ENCODE measurements at regions not wholly inside any gene's neighbourhood (a gene's known extent, or its start where the extent isn't known, plus 50 kb on each side); places are given as distances from the start of the nearest gene placed in this dataset.

DNA sequence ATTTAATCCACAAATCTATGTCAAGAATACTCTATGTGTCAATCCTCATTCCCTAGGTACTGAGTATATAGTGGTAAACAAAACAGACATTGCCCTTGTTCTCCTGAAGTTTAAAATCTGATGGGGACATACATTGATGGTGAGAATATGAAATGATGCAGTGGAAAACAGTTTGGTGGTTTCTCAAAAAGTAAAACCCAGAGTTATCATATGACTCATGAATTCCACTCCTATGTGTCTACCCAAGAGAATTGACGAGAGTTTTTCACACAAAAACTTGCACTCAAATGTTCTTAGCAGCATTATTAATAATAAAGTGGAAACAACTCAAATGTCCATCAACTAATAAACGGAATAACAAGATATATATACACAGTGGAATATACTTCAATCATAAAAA is 586.7 kb downstream of the CCDC85A start:
- H2AFZ ChIP-seq (ENCODE audit: low read length), result no peak overlapping the region
- H3K9ac ChIP-seq (ENCODE audit: low read length), result no peak overlapping the region
- no peak overlapping the region for H3K27ac ChIP-seq (ENCODE audit: low read length)
- no peaks in the 10 kb centered on the region for H4K20me1 ChIP-seq (ENCODE audit: insufficient read depth, low read length)
- H3K4me3 ChIP-seq (ENCODE audit: low read length), result no peak overlapping the region
- H3K27me3 ChIP-seq (replicated peaks; ENCODE audit: insufficient read depth, low read length), result no peaks in the 10 kb centered on the region
- no peaks in the 10 kb centered on the region for H3K9me2 ChIP-seq (replicated peaks; ENCODE audit: insufficient read depth, low read length)
- H3K36me3 ChIP-seq (replicated peaks; ENCODE audit: insufficient read depth, low read length), result no peaks in the 10 kb centered on the region
- no peaks in the 10 kb centered on the region for H3K4me1 ChIP-seq (ENCODE audit: low read length)
- TF ChIP-seq EZH2 (optimal IDR thresholded peaks at IDR 0.05; ENCODE audit: low read depth, low read length) (no peak), EZH2phosphoT487 (IDR thresholded peaks at IDR 0.05; ENCODE audit: low read length) (no peak)
- TF ChIP-seq, protein P1, sequence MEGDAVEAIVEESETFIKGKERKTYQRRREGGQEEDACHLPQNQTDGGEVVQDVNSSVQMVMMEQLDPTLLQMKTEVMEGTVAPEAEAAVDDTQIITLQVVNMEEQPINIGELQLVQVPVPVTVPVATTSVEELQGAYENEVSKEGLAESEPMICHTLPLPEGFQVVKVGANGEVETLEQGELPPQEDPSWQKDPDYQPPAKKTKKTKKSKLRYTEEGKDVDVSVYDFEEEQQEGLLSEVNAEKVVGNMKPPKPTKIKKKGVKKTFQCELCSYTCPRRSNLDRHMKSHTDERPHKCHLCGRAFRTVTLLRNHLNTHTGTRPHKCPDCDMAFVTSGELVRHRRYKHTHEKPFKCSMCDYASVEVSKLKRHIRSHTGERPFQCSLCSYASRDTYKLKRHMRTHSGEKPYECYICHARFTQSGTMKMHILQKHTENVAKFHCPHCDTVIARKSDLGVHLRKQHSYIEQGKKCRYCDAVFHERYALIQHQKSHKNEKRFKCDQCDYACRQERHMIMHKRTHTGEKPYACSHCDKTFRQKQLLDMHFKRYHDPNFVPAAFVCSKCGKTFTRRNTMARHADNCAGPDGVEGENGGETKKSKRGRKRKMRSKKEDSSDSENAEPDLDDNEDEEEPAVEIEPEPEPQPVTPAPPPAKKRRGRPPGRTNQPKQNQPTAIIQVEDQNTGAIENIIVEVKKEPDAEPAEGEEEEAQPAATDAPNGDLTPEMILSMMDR (IDR thresholded peaks at IDR 0.05; ENCODE audit: low read length), result no peak
- H3F3A ChIP-seq (ENCODE audit: insufficient read depth, low read length), result no peaks in the 10 kb centered on the region
- no peak for DNase-seq
- no peaks in the 10 kb centered on the region for H3K79me2 ChIP-seq (ENCODE audit: low read length)
- no peak overlapping the region for H3K4me2 ChIP-seq (ENCODE audit: low read depth, low read length)
- H3K9me3 ChIP-seq (replicated peaks; ENCODE audit: insufficient read depth, low read length), result no peaks in the 10 kb centered on the region

DNA sequence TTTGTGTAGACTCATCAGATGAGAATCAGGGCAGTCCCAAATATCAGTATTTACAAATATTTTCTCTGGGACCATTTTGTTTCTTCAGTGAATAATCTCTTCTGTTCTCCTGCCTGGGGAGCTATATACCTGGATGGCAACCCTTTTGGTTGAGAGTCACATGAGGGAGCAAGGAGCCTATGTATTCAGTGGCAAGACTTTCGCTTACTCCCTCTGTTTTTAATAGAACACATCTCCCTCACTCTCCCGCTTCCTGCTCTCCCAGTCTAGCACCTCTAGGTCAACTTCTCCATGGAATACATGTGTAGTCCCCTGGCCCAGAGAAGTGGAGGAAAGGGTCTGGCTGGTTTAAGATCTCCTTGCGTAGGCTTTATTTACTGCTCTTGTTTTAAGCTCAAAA is 600.3 kb downstream of the CCDC85A start:
- H3F3A ChIP-seq (ENCODE audit: insufficient read depth, low read length), result no peaks in the 10 kb centered on the region
- DNase-seq, result no peak
- no peaks in the 10 kb centered on the region for H3K9me2 ChIP-seq (replicated peaks; ENCODE audit: insufficient read depth, low read length)
- no peaks in the 10 kb centered on the region for H3K9me3 ChIP-seq (replicated peaks; ENCODE audit: insufficient read depth, low read length)
- H3K9ac ChIP-seq (ENCODE audit: low read length), result no peak overlapping the region
- no peak for TF ChIP-seq EZH2 (optimal IDR thresholded peaks at IDR 0.05; ENCODE audit: low read depth, low read length)
- TF ChIP-seq EZH2phosphoT487 (IDR thresholded peaks at IDR 0.05; ENCODE audit: low read length), result no peak
- TF ChIP-seq, protein P1 (IDR thresholded peaks at IDR 0.05; ENCODE audit: low read length), result no peak
- H3K27me3 ChIP-seq (replicated peaks; ENCODE audit: insufficient read depth, low read length), result no peaks in the 10 kb centered on the region
- H3K27ac ChIP-seq (ENCODE audit: low read length), result no peak overlapping the region
- H3K79me2 ChIP-seq (ENCODE audit: low read length), result no peaks in the 10 kb centered on the region
- H3K4me3 ChIP-seq (ENCODE audit: low read length), result no peak overlapping the region
- no peak overlapping the region for H3K4me2 ChIP-seq (ENCODE audit: low read depth, low read length)
- H3K4me1 ChIP-seq (ENCODE audit: low read length), result no peaks in the 10 kb centered on the region
- no peak overlapping the region for H2AFZ ChIP-seq (ENCODE audit: low read length)
- no peaks in the 10 kb centered on the region for H3K36me3 ChIP-seq (replicated peaks; ENCODE audit: insufficient read depth, low read length)
- H4K20me1 ChIP-seq (ENCODE audit: insufficient read depth, low read length), result no peaks in the 10 kb centered on the region

DNA sequence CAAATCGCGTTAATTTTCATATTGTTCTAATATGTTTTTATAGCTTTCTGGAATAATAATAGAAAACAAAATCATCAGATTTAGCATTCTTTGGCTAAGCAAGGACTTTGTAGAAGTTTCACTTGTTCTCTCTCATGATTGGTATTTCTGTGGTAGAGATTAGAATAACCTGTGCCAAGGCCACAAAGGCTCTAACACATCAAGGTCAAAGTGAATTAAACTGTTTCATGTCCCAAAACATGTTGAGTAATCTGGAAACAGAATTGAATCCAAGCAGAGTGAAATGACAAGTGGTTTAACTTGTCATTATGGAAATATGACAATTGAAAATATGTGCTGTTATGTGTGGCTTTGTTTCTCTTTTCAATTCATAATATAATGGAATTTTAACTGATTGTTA is 617.4 kb downstream of the CCDC85A start:
- no peaks in the 10 kb centered on the region for H3K9me2 ChIP-seq (replicated peaks; ENCODE audit: insufficient read depth, low read length)
- H3K27ac ChIP-seq (ENCODE audit: low read length), result no peak overlapping the region
- no peaks in the 10 kb centered on the region for H3K9me3 ChIP-seq (replicated peaks; ENCODE audit: insufficient read depth, low read length)
- TF ChIP-seq EZH2phosphoT487 (IDR thresholded peaks at IDR 0.05; ENCODE audit: low read length), result no peak
- no peaks in the 10 kb centered on the region for H3K36me3 ChIP-seq (replicated peaks; ENCODE audit: insufficient read depth, low read length)
- no peaks in the 10 kb centered on the region for H3K27me3 ChIP-seq (replicated peaks; ENCODE audit: insufficient read depth, low read length)
- no peaks in the 10 kb centered on the region for H3K4me1 ChIP-seq (ENCODE audit: low read length)
- H3K9ac ChIP-seq (ENCODE audit: low read length), result no peak overlapping the region
- no peaks in the 10 kb centered on the region for H4K20me1 ChIP-seq (ENCODE audit: insufficient read depth, low read length)
- H3F3A ChIP-seq (ENCODE audit: insufficient read depth, low read length), result no peaks in the 10 kb centered on the region
- no peak for DNase-seq
- H3K4me2 ChIP-seq (ENCODE audit: low read depth, low read length), result no peak overlapping the region
- H2AFZ ChIP-seq (ENCODE audit: low read length), result no peak overlapping the region
- no peak overlapping the region for H3K4me3 ChIP-seq (ENCODE audit: low read length)
- no peaks in the 10 kb centered on the region for H3K79me2 ChIP-seq (ENCODE audit: low read length)

DNA sequence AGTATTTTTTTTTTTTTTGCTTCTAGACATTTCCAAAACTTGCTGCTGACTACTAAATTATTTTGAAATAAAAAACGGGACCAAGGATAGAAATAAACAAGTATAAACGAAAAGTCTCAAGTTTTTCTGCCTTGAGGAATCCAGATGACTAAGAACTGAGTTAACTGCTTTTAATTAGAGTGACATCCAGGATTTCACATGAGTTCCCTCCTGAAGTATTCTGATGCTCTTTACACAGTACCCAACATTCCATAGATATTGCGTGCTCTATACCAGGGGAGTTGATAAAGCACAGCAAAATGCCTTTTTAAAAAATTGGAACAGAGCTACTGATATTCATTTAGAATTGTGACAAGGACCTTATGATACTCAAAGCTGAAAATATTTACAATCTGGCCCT is 618.0 kb downstream of the CCDC85A start:
- no peaks in the 10 kb centered on the region for H3K79me2 ChIP-seq (ENCODE audit: low read length)
- H3K27ac ChIP-seq (ENCODE audit: low read length), result no peak overlapping the region
- H3K9me2 ChIP-seq (replicated peaks; ENCODE audit: insufficient read depth, low read length), result no peaks in the 10 kb centered on the region
- no peak for TF ChIP-seq EZH2phosphoT487 (IDR thresholded peaks at IDR 0.05; ENCODE audit: low read length)
- no peak for TF ChIP-seq EZH2 (optimal IDR thresholded peaks at IDR 0.05; ENCODE audit: low read depth, low read length)
- TF ChIP-seq, protein P1 (IDR thresholded peaks at IDR 0.05; ENCODE audit: low read length), result no peak
- no peaks in the 10 kb centered on the region for H3F3A ChIP-seq (ENCODE audit: insufficient read depth, low read length)
- no peaks in the 10 kb centered on the region for H3K4me1 ChIP-seq (ENCODE audit: low read length)
- H3K27me3 ChIP-seq (replicated peaks; ENCODE audit: insufficient read depth, low read length), result no peaks in the 10 kb centered on the region
- no peaks in the 10 kb centered on the region for H4K20me1 ChIP-seq (ENCODE audit: insufficient read depth, low read length)
- DNase-seq, result no peak
- H3K36me3 ChIP-seq (replicated peaks; ENCODE audit: insufficient read depth, low read length), result no peaks in the 10 kb centered on the region
- no peak overlapping the region for H3K4me2 ChIP-seq (ENCODE audit: low read depth, low read length)
- H3K9me3 ChIP-seq (replicated peaks; ENCODE audit: insufficient read depth, low read length), result no peaks in the 10 kb centered on the region
- H3K9ac ChIP-seq (ENCODE audit: low read length), result no peak overlapping the region
- H2AFZ ChIP-seq (ENCODE audit: low read length), result no peak overlapping the region
- H3K4me3 ChIP-seq (ENCODE audit: low read length), result no peak overlapping the region
